Smooth muscle cell (in vitro differentiated cells): ENCODE measurements at regions not wholly inside any gene's neighbourhood (a gene's known extent, or its start where the extent isn't known, plus 50 kb on each side); places are given as distances from the start of the nearest gene placed in this dataset.

ENCODE experiments used
- DNase-seq: peaks from one replicate; lab custom pipeline; 2025; ENCODE audit not compliant: unreplicated experiment; lab: John Stamatoyannopoulos, UW
- H2AFZ ChIP-seq: fragments of 200-600 bp; sonication (generic); 2 replicates; pipeline ENCODE4 v1.6.0; 2016; ENCODE audit warnings: antibody characterized with exemption, low read depth, mild to moderate bottlenecking
- H3F3A ChIP-seq: fragments of 200-600 bp; sonication (generic); 2 replicates; pipeline ENCODE4 v1.6.0; 2017; ENCODE audit warnings: antibody characterized with exemption, low read depth
- H3K27ac ChIP-seq: fragments of 200-600 bp; sonication (generic); 2 replicates; pipeline ENCODE4 v1.5.1; 2016; ENCODE audit warnings: low read depth, mild to moderate bottlenecking
- H3K27me3 ChIP-seq: fragments of 200-600 bp; sonication (generic); 2 replicates; pipeline ENCODE4 v1.6.1; 2016; ENCODE audit warnings: low read depth, mild to moderate bottlenecking
- H3K36me3 ChIP-seq: fragments of 200-600 bp; sonication (generic); 2 replicates; pipeline ENCODE4 v1.5.1; 2016; ENCODE audit warnings: low read depth
- H3K4me1 ChIP-seq: fragments of 200-600 bp; sonication (generic); 2 replicates; pipeline ENCODE4 v1.5.1; 2016; ENCODE audit warnings: low read depth
- H3K4me2 ChIP-seq: fragments of 200-600 bp; sonication (generic); 2 replicates; pipeline ENCODE4 v1.6.0; 2016; ENCODE audit warnings: mild to moderate bottlenecking
- H3K4me3 ChIP-seq: fragments of 200-600 bp; sonication (generic); 2 replicates; pipeline ENCODE4 v1.5.1; 2016; ENCODE audit warnings: mild to moderate bottlenecking
- H3K79me2 ChIP-seq: fragments of 200-600 bp; sonication (generic); 2 replicates; pipeline ENCODE4 v1.6.0; 2016; ENCODE audit warnings: low read depth, mild to moderate bottlenecking
- H3K9ac ChIP-seq: fragments of 200-600 bp; sonication (generic); 2 replicates; pipeline ENCODE4 v1.6.0; 2016; ENCODE audit warnings: low read depth
- H3K9me3 ChIP-seq: fragments of 200-600 bp; sonication (generic); replicated peaks from 2 replicates; pipeline ENCODE4 v1.5.1; 2016; ENCODE audit warnings: low read depth
- H4K20me1 ChIP-seq: fragments of 200-600 bp; sonication (generic); 2 replicates; pipeline ENCODE4 v1.6.0; 2016; ENCODE audit warnings: low read depth
- CTCF ChIP-seq: fragments of 200-600 bp; sonication (generic); IDR thresholded peaks from 2 replicates; pipeline ENCODE4 v1.5.1; 2017; ENCODE audit warnings: borderline replicate concordance, mild to moderate bottlenecking, antibody characterized with exemption; ENCODE audit not compliant: insufficient read depth, poor library complexity, severe bottlenecking
- whole genome bisulfite sequencing: methylation state at CpG from one replicate; pipeline ENCODE4 v1.1.7; 2016; ENCODE audit warnings: low lambda C conversion rate; 5-methylcytosine and 5-hydroxymethylcytosine counted together

- no peak for DNase-seq
- Histone ChIP-seq H3K4me1 (peaks cover 7% of the 10 kb centered on the region), H3K9me3 (no peaks in the 10 kb centered on the region), H3F3A (no peaks in the 10 kb centered on the region), H3K4me3 (no peak overlapping the region), H3K27me3 (no peaks in the 10 kb centered on the region), H3K36me3 (no peaks in the 10 kb centered on the region), H3K4me2 (no peak overlapping the region), H3K9ac (no peak overlapping the region), H4K20me1 (no peaks in the 10 kb centered on the region), H3K79me2 (no peaks in the 10 kb centered on the region), H2AFZ (no peak overlapping the region), H3K27ac (no peak overlapping the region)
- no peak for TF ChIP-seq CTCF
- WGBS, result 85% methylated on average over 3 of the region's 3 CpGs
Observed at GRCh38 chr5:161190086-161190485, 338.1 kb upstream of the ATP10B start.

- TF ChIP-seq CTCF, result no peak
- no peaks in the 10 kb centered on the region for H3K27me3 ChIP-seq
- H3K27ac ChIP-seq, result no peak overlapping the region
Observed at GRCh38 chr5:161189452-161189851, 337.4 kb upstream of the ATP10B start.

GRCh38 chr5:161183559-161183958 is 331.5 kb upstream of the ATP10B start:
- H4K20me1 ChIP-seq, result no peaks in the 10 kb centered on the region
- H3K9me3 ChIP-seq, result no peaks in the 10 kb centered on the region
- no peaks in the 10 kb centered on the region for H3K79me2 ChIP-seq
- H3K27ac ChIP-seq, result no peak overlapping the region
- H3K4me1 ChIP-seq, result no peaks in the 10 kb centered on the region
- H3K27me3 ChIP-seq, result no peaks in the 10 kb centered on the region
- DNase-seq, result no peak
- no peak overlapping the region for H3K4me3 ChIP-seq
- no peak for TF ChIP-seq CTCF
- no peaks in the 10 kb centered on the region for H3F3A ChIP-seq
- no peak overlapping the region for H3K4me2 ChIP-seq
- H3K9ac ChIP-seq, result no peak overlapping the region
- H2AFZ ChIP-seq, result no peak overlapping the region
- no peaks in the 10 kb centered on the region for H3K36me3 ChIP-seq

More at GRCh38 chr5:161189452-161189851, 337.4 kb upstream of the ATP10B start:
- no peak overlapping the region for H3K4me2 ChIP-seq
- H3F3A ChIP-seq, result no peaks in the 10 kb centered on the region
- H2AFZ ChIP-seq, result no peak overlapping the region
- H3K4me1 ChIP-seq, result peaks cover 7% of the 10 kb centered on the region
- no peaks in the 10 kb centered on the region for H3K9me3 ChIP-seq
- H4K20me1 ChIP-seq, result no peaks in the 10 kb centered on the region
- no peaks in the 10 kb centered on the region for H3K36me3 ChIP-seq
- no peak for DNase-seq
- 97% methylated on average over 1 of the region's 1 CpG for WGBS
- H3K79me2 ChIP-seq, result no peaks in the 10 kb centered on the region
- no peak overlapping the region for H3K4me3 ChIP-seq
- H3K9ac ChIP-seq, result no peak overlapping the region

GRCh38 chr5:161176221-161176620 is 324.2 kb upstream of the ATP10B start:
- Histone ChIP-seq H2AFZ (no peak overlapping the region), H3K4me3 (no peak overlapping the region), H3K9me3 (no peaks in the 10 kb centered on the region), H3F3A (no peaks in the 10 kb centered on the region), H4K20me1 (no peaks in the 10 kb centered on the region), H3K36me3 (no peaks in the 10 kb centered on the region), H3K27me3 (no peaks in the 10 kb centered on the region), H3K79me2 (no peaks in the 10 kb centered on the region), H3K4me2 (no peak overlapping the region), H3K9ac (no peak overlapping the region), H3K4me1 (no peaks in the 10 kb centered on the region), H3K27ac (no peak overlapping the region)
- WGBS, result 95% methylated on average over 2 of the region's 2 CpGs
- DNase-seq, result no peak
- no peak for TF ChIP-seq CTCF
